Stimulated activated CD4-positive, alpha-beta T cell treated with anti-CD3 and anti-CD28 coated beads, Interleukin-2, amount 100 ng/mL, for 48 hours (primary cell): ENCODE measurements at regions not wholly inside any gene's neighbourhood (a gene's known extent, or its start where the extent isn't known, plus 50 kb on each side); places are given as distances from the start of the nearest gene placed in this dataset.

Experiments
- DNase-seq, 2 donors: peaks; one replicate each; pipeline ENCODE4 v3.0.0-alpha.2; 2020

DNA sequence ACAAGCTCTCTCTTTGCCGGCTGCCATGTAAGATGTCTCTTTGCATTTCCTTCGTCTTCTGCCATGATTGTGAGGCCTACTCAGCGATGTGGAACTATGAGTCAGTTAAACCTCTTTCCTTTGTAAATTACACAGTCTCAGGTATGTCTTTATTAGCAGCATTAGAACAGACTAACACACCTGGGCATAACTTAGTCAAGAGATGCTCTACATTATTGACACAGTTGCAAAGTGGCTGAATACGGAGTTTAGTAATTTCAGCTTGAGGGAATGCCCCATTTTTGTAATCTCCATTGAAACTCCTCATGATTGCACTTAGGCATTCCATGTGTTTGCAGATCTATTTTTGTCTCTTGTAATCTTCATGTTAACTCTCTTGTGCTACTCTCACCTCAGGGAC, 299.5 kb upstream of the HAND2 start:
- DNase-seq: no peak

DNA sequence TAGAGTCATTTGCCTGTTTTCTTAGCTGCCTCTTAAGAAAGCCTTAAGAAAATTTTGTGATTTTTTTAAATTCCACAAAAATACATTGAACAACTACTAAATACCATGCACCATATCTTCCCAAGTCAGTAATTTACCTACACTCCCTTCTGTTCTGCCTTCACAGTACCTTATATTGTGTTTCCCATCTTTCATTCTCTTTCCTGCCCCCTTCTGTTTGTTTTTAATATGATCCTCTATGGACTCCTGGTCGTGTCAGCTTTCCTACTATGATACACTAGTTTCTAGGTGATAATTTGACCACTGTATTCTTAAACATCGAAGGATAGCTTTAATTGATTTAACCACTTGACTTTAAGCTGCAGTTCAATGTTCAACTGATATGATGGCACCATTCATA, 297.7 kb upstream of the HAND2 start:
- no peak for DNase-seq

DNA sequence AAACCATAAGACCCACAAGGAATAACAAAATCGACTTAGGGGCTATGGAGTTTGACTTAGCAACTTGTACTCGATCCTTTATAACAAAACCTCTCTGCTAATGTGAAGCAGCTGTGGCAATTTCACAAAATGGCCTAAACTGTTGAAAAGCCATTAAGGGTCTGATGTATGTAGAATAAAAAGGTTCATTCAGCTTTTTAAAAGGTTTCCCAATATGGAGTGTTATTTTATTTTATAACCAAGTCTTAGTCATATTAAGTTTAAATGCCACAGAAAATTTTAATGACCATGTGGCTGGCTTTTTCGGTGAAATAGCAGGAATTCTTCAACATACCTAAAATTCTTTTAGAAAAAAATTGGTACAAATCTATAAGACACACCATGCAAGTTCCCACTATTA, 291.8 kb upstream of the HAND2 start:
- no peak for DNase-seq

DNA sequence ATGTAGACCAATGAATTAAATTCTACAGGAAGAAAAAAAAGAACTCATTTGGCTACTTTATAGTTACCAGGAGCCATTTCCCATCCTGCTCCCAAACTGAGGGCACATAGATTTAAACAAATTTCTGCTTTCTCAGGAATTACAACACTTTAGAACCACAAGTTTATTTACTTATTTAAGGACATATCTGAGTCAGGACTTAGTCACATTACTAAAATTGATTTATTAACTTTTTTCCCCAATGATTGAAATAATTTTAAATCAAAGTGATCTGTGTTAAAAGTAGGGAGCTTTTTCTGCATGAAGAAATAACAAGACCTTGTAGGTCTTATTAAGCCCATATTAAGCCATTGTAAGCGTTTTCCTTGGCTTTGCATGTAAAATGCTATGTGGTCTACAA, 291.0 kb upstream of the HAND2 start:
- no peak for DNase-seq

DNA sequence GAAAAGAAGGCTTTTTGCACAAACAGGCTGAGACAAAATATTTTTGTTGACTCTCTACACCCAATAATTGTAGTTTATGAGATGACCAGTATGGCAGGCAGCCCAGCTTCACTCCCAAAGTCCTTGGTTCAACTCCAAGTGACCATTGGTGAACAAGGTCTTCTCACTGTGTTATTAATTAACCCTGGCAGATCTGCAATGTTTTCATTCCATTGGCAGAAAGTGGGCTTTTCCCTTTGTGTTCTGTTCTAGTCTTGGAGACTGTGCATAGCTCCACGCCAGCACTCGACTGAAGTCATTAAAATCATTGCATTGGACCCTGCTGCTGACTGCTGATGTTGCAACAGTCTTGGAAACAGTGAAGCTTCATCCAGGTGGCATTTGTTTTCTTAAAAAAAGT, 277.3 kb upstream of the HAND2 start:
- DNase-seq: no peak

DNA sequence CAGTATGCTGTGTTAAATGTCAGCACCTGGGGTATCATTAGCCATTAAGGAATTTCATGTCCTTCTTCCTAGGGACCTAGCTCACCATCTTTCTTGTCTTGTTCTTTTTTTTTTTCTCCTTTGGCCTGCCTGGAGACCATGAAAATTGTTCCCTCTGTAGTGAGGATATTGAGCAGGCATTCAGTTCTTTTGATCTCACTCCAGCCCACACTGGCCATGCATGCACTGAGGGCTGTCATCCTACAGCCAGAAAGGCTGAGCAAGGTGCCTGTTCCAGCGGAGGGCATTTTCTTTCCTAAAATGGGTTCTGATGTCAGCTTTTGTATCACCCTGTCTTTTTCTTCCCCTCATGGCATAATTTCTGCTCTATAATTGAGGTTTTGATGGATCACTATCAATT, 275.9 kb upstream of the HAND2 start:
- DNase-seq: no peak

DNA sequence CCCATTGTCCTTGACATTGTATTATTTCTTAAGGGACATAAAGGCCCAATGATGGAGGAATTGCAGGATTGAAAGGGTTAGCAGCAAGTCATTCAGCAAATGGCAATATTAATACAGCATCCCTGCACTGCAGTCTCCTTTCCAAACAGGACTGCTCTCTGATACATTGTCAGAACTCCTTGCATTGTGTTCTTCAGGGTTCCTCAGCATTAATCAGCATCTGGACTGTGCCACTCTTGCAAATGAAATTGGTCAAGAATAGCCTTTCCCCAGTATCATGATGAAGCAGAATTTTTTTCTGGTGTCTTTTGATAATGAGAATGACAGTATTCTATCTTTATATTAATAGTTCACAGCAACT, 272.6 kb upstream of the HAND2 start:
- DNase-seq: no peak

DNA sequence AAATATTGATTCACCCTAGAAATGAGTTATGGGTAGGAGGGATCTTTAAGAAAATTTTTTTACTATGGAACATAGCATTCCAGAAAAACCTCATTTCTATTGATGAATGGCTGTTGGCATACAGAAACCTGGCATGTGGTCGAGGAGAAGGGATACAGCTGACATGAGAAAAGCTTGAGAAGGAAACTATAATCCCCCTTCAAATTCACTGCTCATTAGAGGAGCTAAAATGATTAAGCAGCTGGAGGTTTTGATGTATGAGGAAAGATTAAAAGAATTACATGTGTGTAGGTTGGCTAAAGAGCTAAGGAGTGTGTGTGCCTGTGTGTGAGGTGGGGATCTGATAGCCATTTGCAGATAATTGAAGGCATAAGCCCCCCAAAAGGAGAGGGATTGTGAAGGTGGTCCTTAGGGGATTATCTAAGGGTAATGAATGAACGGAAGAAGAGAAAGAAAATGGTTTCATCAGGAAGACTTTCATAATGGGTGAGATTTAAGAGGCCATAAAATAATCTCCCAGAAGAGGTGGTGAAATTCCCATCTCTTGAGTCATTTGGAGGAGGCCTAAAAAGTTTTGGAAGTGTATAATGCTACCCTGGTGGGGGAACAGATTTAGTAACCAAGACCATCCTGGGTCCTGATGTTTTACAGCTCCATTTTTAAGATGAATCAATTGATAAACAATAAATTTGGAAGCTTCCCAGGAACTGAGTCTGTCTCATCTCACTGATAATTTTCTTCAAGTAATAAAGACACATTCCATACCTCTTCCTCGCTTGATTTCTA, 272.0 kb upstream of the HAND2 start:
- no peak for DNase-seq

DNA sequence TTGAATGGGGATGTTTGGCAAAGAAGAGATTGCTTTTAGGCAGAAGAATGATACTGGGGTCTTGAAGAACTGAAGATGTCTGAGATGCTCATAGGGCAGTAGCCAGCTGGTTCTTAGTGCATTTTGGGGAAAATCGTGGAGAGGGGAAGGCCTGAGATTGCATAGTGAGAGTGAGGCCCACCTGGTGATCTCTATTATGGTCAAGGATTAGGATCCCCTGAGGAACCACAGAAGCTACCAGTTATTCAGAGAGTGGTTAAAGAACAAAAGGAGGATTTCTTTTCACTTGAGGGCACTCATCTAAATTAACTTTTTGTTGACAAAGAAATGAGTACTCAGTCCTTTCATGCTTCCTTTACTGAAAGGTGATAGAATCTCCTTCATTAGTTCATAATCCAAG, 271.3 kb upstream of the HAND2 start:
- DNase-seq: no peak

DNA sequence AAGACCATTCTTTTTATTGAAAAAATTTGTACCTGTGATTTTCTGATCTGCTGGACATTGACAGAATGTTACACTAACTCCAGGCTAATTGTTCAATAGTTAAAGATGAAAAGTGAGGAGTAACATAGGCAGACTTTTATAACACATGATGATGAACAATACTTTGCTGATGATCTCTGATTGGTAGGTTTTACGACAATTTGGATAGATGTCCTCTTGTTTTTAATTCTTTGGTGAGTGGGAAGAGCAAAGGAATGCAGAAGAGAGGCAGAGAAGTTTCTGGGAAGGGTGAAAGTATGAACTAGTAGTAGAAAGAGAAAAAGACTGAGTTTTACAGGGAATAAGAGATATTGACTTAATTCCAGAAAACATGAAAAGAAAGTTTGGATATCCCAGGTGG, 267.3 kb upstream of the HAND2 start:
- DNase-seq: no peak

DNA sequence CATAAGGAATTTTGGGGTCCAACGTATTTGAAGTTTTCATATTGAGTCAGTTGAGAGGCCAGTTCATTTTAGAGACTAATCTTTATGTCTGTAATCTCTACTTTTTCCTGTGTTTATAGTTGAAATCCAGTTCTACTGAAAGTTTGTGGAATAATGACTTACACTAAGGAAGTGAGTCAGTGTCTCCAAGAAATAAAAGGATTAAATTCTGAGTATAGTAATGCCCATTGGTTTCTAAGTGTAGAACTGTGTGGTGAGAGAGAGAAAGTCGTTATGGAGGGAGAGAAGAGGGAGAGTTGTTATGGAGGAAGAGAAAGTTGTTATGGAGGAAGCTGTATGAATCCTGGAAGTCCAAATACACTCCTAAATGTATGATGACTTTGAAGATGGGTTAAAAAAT, 264.6 kb upstream of the HAND2 start:
- DNase-seq: no peak

DNA sequence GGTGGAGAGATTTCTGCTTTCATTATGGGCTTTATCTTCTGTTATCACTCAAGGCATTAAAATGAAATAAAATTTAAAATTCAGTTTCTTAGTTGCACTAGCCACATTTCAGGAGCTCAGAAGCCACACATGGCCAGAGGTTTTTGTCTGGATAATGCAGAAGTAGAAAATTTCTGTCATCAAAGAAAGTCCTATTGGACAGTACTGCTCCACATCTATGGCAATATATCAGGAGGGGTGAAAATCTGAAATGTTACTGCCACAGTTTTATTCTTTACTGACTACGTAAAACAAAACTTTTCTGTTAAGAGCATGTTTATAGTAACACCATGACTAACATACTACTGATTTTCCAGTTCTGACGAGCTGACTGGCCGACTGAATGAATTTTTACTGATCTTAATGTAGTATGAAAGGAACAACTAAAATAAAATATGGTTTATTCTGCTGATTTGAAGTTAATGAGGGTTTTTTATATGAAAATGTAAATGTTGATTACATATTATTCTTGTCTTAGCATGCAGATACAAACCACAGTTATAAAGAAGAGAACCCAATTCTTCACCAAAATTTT, 264.0 kb upstream of the HAND2 start:
- no peak for DNase-seq

DNA sequence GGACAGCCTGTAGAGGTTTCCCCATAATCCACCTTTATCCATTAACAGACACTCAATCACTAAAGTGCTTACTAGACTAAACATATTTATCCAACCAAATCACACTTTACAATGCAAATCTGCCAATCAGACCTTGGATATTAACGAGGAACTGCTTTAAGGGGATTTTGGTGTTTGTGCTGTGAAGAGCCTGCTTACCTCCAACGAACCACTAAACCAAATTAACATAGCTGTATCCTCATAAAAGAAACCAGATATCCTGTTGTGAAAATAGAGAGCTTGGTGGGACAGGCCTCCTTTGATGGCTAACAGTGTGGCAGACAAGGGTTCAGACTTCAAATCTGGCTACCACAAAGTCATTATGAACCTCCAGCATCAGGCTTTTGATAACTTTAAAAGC, 252.6 kb upstream of the HAND2 start:
- DNase-seq: no peak

DNA sequence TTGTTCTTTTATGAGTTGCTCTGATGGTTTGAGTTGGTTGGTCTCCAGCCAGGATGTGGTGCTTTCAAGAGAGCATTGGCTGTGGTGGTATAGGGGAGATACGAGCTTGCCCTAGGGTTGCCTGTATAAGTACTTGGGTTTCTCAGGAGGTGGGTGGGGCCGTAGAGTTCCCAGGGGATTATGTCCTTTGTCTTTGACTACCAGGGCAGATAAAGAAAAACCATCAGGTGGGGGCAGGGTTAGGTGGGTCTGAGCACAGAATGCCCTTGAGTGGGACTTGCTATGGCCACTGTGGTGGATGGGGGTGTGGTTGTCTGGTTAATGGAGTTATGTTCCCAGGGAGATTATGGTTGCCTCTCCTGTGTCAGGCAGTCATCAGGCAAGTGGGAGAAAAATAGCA, 247.9 kb upstream of the HAND2 start:
- DNase-seq: no peak

DNA sequence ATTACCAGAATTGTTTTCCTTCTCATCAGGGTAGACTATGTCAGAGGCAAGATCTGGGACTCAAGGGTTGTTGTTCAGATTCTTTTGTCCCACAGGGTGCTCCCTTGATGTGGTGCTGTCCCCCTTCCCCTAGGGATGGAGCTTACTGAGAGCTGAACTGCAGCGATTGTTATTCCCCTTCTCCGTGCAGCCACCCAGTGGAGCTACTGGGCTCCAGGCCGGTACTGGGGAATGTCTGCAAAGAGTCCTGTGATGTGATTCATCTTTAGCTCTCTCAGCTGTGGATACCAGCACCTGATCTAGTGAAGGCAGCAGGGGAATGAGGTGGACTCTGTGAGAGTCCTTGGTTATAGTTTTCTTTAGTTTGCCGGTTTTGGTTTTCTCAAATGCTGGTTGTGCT, 247.4 kb upstream of the HAND2 start:
- no peak for DNase-seq

DNA sequence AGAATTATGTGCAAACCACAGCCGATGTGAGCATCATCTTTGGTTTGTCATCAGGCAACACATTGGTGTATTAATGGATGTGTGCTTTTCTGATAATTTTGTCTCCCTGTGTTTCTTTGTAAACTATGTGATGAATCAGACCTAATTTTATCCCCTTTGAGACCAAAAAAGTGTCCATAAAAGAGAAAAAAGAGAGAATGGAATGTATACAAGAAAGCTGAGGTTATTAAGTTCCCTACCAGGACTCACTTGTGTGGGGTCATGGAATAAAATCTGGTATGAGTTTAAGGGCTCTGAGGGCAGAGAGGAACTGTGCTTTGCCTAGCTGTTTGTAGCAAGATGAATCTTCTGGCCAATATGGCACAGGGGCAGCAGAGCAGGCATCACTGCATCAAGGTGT, 239.5 kb upstream of the HAND2 start:
- DNase-seq: no peak

DNA sequence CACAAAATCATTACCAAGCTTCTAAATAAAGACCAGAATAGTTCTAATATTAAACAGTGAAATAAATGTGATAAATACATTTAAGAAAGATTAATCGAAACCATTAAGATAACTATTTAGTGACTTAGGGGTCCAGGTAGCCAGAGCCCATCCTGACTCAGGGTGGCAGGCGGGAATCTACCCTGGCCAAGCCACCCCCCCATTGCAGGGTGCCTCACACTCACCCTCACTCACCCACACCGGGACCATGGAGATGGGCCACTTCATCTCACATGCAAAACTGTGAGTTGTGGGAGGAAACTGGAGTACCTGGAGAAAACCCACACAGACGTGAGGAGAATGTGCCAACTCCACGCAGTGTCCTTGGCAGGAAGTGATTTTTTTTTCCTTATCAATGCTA, 237.6 kb upstream of the HAND2 start:
- no peak for DNase-seq

DNA sequence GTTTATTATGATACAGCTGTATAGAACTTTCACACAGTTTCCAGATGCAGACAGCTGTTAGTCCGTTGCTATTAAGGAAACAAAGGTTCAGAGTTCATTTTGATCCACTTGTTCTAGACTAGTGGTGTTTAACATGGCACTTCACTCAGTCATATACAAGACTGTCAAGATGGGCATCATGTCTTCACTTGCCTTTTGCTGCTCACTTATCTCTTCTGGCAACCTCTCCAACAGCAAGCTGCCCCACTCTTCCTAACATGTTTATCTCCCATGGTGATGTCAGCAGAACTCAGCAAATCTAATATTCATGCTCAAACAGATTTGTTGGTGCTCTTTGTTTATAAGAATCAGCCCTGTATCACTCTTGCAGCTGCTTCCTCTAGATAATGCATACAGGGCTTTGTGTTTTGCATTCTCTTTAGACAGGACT, 236.2 kb upstream of the HAND2 start:
- DNase-seq: no peak

DNA sequence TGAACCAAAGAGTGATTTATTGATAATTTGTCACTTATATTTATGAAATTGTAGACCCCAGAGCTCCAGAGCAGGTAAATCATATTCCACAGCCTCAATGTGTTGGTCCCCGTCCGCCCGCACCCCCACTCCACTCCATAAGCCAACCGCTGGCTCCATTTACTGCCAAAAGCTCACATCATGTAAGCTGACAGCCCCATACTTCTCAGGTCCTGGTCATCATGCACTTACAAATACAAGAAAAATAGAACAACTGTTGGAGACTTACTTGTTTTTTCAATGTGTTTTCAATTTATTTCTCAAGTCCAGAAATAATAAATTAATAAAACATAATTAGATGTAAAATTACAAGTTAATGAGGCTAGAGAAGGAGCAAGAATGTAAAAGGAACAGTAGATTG, 235.7 kb upstream of the HAND2 start:
- no peak for DNase-seq

DNA sequence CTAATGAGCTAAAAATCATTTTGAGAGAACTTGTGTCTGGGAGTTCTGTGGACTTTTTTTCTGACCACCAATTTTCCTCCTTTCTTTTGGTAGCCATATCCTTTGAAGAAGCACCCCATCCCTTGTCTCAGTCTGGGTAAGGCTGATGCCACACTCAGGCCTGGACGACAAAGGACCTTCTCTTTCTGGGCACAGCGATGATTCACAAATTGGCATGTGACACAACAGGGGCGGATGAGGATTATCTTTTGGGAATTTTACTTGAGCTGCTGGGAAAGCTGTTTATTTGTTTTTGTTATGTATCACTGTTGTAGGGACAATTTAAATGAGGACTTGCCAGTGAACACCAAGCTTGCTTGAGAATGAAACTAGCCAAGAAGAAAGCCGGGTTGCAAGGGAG, 233.4 kb upstream of the HAND2 start:
- no peak for DNase-seq

DNA sequence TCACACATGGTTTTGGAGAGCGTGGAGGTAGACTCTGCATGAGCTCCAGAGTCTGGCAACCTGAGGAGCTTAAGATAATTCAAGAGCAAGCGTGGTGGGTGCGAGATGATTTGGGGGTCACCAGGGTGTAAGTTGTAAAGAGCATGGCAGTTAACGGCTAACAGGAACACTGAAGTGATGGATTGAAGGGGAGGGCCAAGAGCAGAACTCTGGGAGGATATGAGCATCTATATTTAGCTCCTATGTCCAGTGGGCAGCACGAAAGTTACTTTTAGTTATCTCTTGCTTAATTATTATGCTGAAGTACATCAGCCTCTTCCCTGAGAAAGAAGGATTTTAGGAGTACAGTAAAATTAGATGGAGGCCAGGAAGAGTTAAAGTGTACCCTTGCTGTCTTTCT, 231.9 kb upstream of the HAND2 start:
- DNase-seq: no peak

DNA sequence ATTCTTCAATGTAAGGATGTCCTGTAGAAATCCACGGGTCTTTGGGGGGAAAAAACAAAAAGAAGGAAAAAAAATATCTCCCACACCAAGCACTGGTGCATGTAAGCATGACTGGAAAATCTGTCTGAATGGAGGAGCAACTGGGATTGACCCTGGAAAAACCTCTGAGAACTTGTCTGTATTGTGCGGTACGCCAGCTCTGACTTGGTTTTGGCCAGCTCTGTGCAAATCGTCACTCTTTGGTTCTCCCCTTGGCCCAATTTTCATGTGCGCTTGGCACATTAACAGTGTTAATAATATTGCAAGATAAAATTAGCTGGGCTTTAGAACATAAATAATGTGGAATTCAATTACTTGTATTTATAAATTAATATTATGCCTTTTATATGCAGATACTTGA, 231.2 kb upstream of the HAND2 start:
- DNase-seq: no peak

DNA sequence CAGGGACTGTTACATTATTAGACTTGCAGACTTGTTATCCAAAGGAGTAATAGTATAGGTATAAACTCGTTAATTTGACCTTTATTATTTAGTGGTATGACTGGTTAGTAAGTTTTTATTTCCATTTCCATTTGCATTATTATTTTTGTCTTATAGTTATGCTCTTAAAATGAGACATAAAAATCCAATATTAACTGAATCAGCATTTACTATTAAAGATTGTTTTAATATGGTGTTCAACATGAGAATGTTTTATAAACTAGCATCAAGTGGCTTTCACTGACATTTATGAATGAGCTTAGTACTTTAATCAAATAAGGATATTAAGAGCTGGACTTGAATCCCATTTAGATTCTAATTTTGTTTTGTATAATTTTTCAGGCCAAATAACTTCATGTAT, 228.1 kb upstream of the HAND2 start:
- no peak for DNase-seq

DNA sequence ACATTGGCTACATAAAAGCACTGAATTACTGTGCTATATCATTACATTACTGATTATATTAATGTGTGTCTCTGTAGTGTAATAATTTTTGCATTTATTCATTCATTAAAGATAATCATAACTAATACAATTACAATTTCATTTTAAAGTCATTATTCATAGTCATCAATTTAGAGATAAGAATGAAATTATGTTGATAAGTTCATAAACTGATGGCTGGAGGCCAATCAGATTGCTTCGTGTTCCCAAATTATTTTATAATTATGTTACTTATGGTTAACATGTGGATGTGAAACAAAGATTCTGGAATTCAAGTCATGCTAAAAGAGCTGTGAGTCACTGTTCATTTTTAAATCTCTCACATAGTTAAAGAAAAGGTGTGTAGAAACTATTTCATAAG, 223.4 kb upstream of the HAND2 start:
- DNase-seq: no peak

DNA sequence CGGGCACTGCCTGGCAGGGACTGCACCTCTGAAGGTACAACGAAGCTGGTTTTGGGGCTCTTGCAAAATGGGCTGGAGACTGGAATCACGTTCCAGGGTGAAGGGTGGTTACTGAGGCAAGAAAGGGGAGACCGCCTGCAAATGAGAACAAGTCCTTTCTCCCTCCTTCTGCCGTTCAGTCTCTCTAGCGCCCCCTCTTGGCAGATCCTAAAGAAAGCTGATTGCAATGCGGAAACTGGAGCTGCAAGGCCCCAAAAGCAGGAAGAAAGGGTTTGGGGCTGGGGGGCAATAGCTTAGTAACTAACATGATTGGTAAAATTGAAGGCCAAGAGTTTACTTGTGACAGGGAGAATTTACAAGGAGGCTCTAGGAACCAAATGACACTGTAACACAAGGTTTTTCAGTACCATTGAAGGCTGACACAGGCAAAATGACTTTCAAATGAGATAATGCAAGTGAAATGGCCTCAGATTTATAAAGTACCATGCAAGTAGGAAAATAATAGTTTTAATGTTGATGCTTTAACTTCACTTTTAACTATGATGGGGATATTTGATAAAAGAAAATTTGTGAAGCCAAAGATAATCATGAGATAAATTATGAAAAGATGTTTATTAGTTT, 222.7 kb upstream of the HAND2 start:
- peak; percentile 11 to 25 for DNase-seq
